K562 (cell line): ENCODE measurements at regions not wholly inside any gene's neighbourhood (a gene's known extent, or its start where the extent isn't known, plus 50 kb on each side); places are given as distances from the start of the nearest gene placed in this dataset.

ENCODE experiments used
- ATAC-seq: fragments of 200-7000 bp; cut with Tn5 transposase; 3 replicates; pipeline ENCODE4 v1.9.1; 2020; ENCODE audit warnings: moderate library complexity
- BruUV-seq: library from RNA; stranded (reverse); fragments of 400-500 nt; replicated peaks from 2 replicates; lab custom pipeline; 2021; lab: Mats Ljungman, UMichigan
- CTCF ChIA-PET: fragments of 300-600 bp; formaldehyde crosslinking; extraction: SDS; loops from one replicate; lab custom pipeline; 2021; ENCODE audit warnings: low intra/inter-chr PET ratio; lab: Yijun Ruan, JAX
- POLR2A ChIA-PET: fragments of 300-600, 350-650 bp; sonication (Branson Sonifier 250); formaldehyde crosslinking; extraction: SDS; loops from one replicate; lab custom pipeline; 2021; ENCODE audit warnings: antibody characterized with exemption, inconsistent platforms; lab: Yijun Ruan, JAX
- DNase-seq, 4 experiments: peaks; one replicate each; pipeline versions ENCODE4 v3.0.0 to v3.0.0-alpha.2; 2011 to 2018; ENCODE audit warnings: low spot score in 3 of 4, mixed read lengths in 3 of 4; ENCODE audit errors: extremely low read depth in 1 of 4
- FAIRE-seq: peaks from 2 replicates; lab custom pipeline; 2011; peaks lifted over from hg19 to GRCh38; lab: Jason Lieb, UNC
- H2AFZ ChIP-seq: 2 replicates; pipeline ENCODE4 v1.6.0; 2011; ENCODE audit warnings: low read depth, low read length, control low read depth, inconsistent platforms
- H3K27ac ChIP-seq: fragments of 200-600 bp; 3 replicates; pipeline ENCODE4 v1.8.0; 2011; ENCODE audit warnings: low read depth, mild to moderate bottlenecking, control low read depth, inconsistent platforms, low read length, moderate library complexity, mixed read lengths; ENCODE audit errors: extremely low read depth
- H3K27me3 ChIP-seq, 2 experiments: fragments of 300-600 bp in 1 of 2; 2 replicates in 1 of 2; 3 replicates in 1 of 2; pipeline versions ENCODE4 v1.6.0 to v1.8.0; 2011; ENCODE audit warnings: inconsistent platforms in 2 of 2, low read length in 2 of 2, mild to moderate bottlenecking in 1 of 2, mixed read lengths in 1 of 2, moderate library complexity in 1 of 2; ENCODE audit not compliant: control insufficient read depth in 2 of 2, insufficient read depth in 2 of 2
- H3K36me3 ChIP-seq: fragments of 300-600 bp; 3 replicates; pipeline ENCODE4 v1.8.0; 2011; ENCODE audit warnings: mild to moderate bottlenecking, low read length, inconsistent platforms; ENCODE audit not compliant: control insufficient read depth, insufficient read depth
- H3K4me1 ChIP-seq, 2 experiments: fragments of 200-600 bp in 1 of 2; replicated peaks in 1 of 2; 2 replicates in 1 of 2; 3 replicates in 1 of 2; pipeline versions ENCODE4 v1.5.1 to v1.8.0; 2011; ENCODE audit warnings: inconsistent platforms in 2 of 2, low read length in 2 of 2, mild to moderate bottlenecking in 1 of 2, mixed read lengths in 1 of 2, moderate library complexity in 1 of 2; ENCODE audit not compliant: control insufficient read depth in 2 of 2, insufficient read depth in 2 of 2
- H3K4me2 ChIP-seq: 2 replicates; pipeline ENCODE4 v1.6.1; 2011; ENCODE audit warnings: low read length, control low read depth, inconsistent platforms, mixed read lengths; ENCODE audit not compliant: insufficient read depth
- H3K4me3 ChIP-seq: fragments of 200-600 bp; sonication (generic), shearing (Covaris generic); 2 replicates; pipeline ENCODE4 v1.5.1; 2016; ENCODE audit warnings: control low read depth, inconsistent platforms
- H3K79me2 ChIP-seq: fragments of 200-600 bp; 3 replicates; pipeline ENCODE4 v1.8.0; 2011; ENCODE audit warnings: low read length, inconsistent platforms; ENCODE audit not compliant: control insufficient read depth, insufficient read depth
- H3K9ac ChIP-seq, 2 experiments: 2 replicates each; pipeline versions ENCODE4 v1.6.0 to v1.6.1; 2011; ENCODE audit warnings: low read depth in 2 of 2, low read length in 2 of 2, control low read depth in 1 of 2, inconsistent platforms in 1 of 2, mild to moderate bottlenecking in 1 of 2, mixed read lengths in 1 of 2; ENCODE audit not compliant: insufficient read depth in 1 of 2
- H3K9me1 ChIP-seq: one replicate; pipeline ENCODE4 v1.6.0; 2011; ENCODE audit warnings: inconsistent platforms, mild to moderate bottlenecking, low read length, moderate library complexity; ENCODE audit not compliant: control insufficient read depth, insufficient read depth
- H3K9me3 ChIP-seq: replicated peaks from 2 replicates; pipeline ENCODE4 v1.5.1; 2011; ENCODE audit warnings: low read depth, low read length, inconsistent platforms; ENCODE audit not compliant: control insufficient read depth, insufficient read depth
- H4K20me1 ChIP-seq: replicated peaks from 2 replicates; pipeline ENCODE4 v1.6.1; 2011; ENCODE audit warnings: low read length, inconsistent platforms, mixed read lengths; ENCODE audit not compliant: control insufficient read depth, insufficient read depth
- TAF1 ChIP-seq: IDR thresholded peaks from 2 replicates; pipeline ENCODE4 v1.6.1; 2011; ENCODE audit warnings: mild to moderate bottlenecking, low read length, moderate library complexity; ENCODE audit not compliant: insufficient read depth, control insufficient read depth, severe bottlenecking; ENCODE audit errors: extremely low read depth
- YY1 ChIP-seq, 3 experiments: IDR thresholded peaks; 2 replicates each; pipeline ENCODE4 v1.6.1; 2011; ENCODE audit warnings: low read length in 2 of 3, mild to moderate bottlenecking in 2 of 3, moderate library complexity in 2 of 3, borderline replicate concordance in 1 of 3, control low read depth in 1 of 3, low read depth in 1 of 3; ENCODE audit not compliant: insufficient read depth in 3 of 3, insufficient replicate concordance in 2 of 3, control insufficient read depth in 1 of 3, insufficient read length in 1 of 3; ENCODE audit errors: extremely low read depth in 1 of 3
- ZEB2 ChIP-seq: fragments of 450-650 bp; IDR thresholded peaks from 2 replicates; pipeline ENCODE4 v1.6.1; 2016
- ZNF174 ChIP-seq: fragments of 250-450 bp; sonication (Bioruptor Pico); IDR thresholded peaks from 2 replicates; pipeline ENCODE4 v1.4.0; 2020; ENCODE audit warnings: mild to moderate bottlenecking
- ZNF583 ChIP-seq: fragments of 250-450 bp; sonication (Bioruptor Pico); IDR thresholded peaks from 2 replicates; pipeline ENCODE4 v1.4.0; 2020
- WGBS: fragments of 100-300 bp; shearing (Covaris generic); methylation state at CpG from one replicate; pipeline ENCODE4 v1.1.6; 2016; ENCODE audit warnings: low coverage, mixed read lengths; ENCODE audit not compliant: insufficient coverage; ENCODE audit errors: missing lambda C conversion rate; 5-methylcytosine and 5-hydroxymethylcytosine counted together
- in situ Hi-C: fragments of 300-500 bp; cut with MboI; formaldehyde crosslinking; loops from 4 replicates; pipeline ENCODE4 v1.15.0; 2018; ENCODE audit warnings: inconsistent platforms, mixed read lengths
- intact Hi-C: fragments of 100-400 bp; cut with micrococcal nuclease; formaldehyde crosslinking; loops from 2 replicates; pipeline ENCODE4 v1.14.2; 2022
- TF ChIP-seq, protein P1 (sequence below): fragments of 150-350 bp; IDR thresholded peaks from 2 replicates; pipeline ENCODE4 v1.6.1; 2014; ENCODE audit warnings: low read depth, mild to moderate bottlenecking, low read length, borderline replicate concordance

DNA sequence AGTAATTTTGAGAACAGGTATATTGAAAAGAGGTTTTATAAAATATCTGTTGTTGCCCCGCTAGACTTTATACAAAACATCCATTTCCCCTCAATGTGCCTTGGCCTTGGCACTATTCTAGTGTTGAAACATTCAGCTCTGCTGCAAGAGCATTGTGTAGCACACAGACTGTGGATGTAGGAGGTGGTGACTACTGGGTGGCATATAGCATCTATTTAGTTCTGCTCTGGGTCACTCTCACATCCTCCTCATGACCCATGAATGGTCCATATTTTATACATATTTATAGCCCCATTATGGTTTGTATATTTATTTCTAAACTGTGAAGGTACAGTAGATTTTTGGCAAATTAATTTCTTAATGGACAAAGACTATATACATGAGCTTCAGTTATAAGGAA lies 1022.0 kb upstream of the CELF4 start (continued):
- no peak for TF ChIP-seq ZNF174 (CRISPR knock-in tag)
- no peak for TF ChIP-seq YY1 (IDR thresholded peaks at IDR 0.05; ENCODE audit: borderline replicate concordance in 1 of 3, control insufficient read depth in 1 of 3, extremely low read depth in 1 of 3, insufficient read depth in 3 of 3, insufficient read length in 1 of 3, insufficient replicate concordance in 2 of 3, low read depth in 1 of 3, low read length in 2 of 3)
- no peak for TF ChIP-seq TAF1

DNA sequence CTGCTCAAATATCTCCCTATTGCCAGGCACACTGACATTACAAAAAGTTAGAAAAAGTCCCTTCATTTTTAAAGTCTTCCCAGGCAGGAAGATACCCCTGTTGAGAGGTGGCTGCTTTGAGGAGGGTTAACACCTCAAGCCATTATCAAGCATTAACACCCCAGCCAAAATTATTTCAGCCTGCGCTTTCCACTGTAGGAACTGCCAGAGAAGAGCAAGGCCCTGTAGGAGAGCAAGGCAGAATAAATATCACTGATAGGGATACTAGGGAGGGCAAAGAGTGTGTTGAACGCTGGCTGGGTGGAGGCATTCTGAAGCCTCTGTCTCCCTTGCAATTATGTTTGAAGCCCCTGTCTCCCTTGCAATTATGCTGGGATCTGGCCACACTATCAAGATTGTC lies 1020.7 kb upstream of the CELF4 start:
- BruUV-seq, result no TSS peak
- CTCF ChIA-PET, result no interaction called here
- WGBS, result 0% methylated on average over 2 of the region's 2 CpGs
- in situ Hi-C loops, result no loop called here
- H3K4me1 ChIP-seq, result no peaks in the 10 kb centered on the region
- no peak overlapping the region for H3K4me3 ChIP-seq
- H3K9me3 ChIP-seq, result no peaks in the 10 kb centered on the region; the same call in 1 of the 2 replicates
- no peak for TF ChIP-seq ZEB2
- TF ChIP-seq ZNF583 (CRISPR knock-in tag), result no peak
- TF ChIP-seq, protein P1, sequence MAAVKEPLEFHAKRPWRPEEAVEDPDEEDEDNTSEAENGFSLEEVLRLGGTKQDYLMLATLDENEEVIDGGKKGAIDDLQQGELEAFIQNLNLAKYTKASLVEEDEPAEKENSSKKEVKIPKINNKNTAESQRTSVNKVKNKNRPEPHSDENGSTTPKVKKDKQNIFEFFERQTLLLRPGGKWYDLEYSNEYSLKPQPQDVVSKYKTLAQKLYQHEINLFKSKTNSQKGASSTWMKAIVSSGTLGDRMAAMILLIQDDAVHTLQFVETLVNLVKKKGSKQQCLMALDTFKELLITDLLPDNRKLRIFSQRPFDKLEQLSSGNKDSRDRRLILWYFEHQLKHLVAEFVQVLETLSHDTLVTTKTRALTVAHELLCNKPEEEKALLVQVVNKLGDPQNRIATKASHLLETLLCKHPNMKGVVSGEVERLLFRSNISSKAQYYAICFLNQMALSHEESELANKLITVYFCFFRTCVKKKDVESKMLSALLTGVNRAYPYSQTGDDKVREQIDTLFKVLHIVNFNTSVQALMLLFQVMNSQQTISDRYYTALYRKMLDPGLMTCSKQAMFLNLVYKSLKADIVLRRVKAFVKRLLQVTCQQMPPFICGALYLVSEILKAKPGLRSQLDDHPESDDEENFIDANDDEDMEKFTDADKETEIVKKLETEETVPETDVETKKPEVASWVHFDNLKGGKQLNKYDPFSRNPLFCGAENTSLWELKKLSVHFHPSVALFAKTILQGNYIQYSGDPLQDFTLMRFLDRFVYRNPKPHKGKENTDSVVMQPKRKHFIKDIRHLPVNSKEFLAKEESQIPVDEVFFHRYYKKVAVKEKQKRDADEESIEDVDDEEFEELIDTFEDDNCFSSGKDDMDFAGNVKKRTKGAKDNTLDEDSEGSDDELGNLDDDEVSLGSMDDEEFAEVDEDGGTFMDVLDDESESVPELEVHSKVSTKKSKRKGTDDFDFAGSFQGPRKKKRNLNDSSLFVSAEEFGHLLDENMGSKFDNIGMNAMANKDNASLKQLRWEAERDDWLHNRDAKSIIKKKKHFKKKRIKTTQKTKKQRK, result no peak
- H2AFZ ChIP-seq, result no peak overlapping the region
- intact Hi-C loops, result no loop called here
- no peaks in the 10 kb centered on the region for H3K36me3 ChIP-seq
- H3K27ac ChIP-seq, result no peak overlapping the region
- no peak for FAIRE-seq
- no peaks in the 10 kb centered on the region for H4K20me1 ChIP-seq
- no peaks in the 10 kb centered on the region for H3K27me3 ChIP-seq
- POLR2A ChIA-PET, result no interaction called here
- H3K9me1 ChIP-seq, result no peaks in the 10 kb centered on the region
- no peaks in the 10 kb centered on the region for H3K79me2 ChIP-seq
- no peak overlapping the region for H3K9ac ChIP-seq
- no peak for ATAC-seq
- H3K4me2 ChIP-seq, result no peak overlapping the region
- DNase-seq, result no peak
